OCI-LY7 (cell line): ENCODE measurements at regions not wholly inside any gene's neighbourhood (a gene's known extent, or its start where the extent isn't known, plus 50 kb on each side); places are given as distances from the start of the nearest gene placed in this dataset.

Experiments used
- BruUV-seq: library from RNA; stranded (reverse); fragments of 400-500 nt; replicated peaks from 2 replicates; lab custom pipeline; 2021; lab: Mats Ljungman, UMichigan
- CTCF ChIA-PET: fragments of 300-600 bp; sonication (Branson Sonifier 250); formaldehyde crosslinking; loops from one replicate; lab custom pipeline; 2022; ENCODE audit warnings: antibody characterized with exemption; ENCODE audit not compliant: unreplicated experiment; lab: Charles Lee
- POLR2A ChIA-PET: fragments of 300-600 bp; sonication (Branson Sonifier 250); formaldehyde crosslinking; loops from one replicate; lab custom pipeline; 2022; ENCODE audit warnings: antibody characterized with exemption; lab: Charles Lee
- DNase-seq: peaks from one replicate; pipeline ENCODE4 v3.0.0-alpha.2; 2015; ENCODE audit warnings: low spot score
- H2AFZ ChIP-seq: fragments of 200-600 bp; sonication (generic), shearing (Covaris generic); 2 replicates; pipeline ENCODE4 v1.6.1; 2014; ENCODE audit warnings: mild to moderate bottlenecking, antibody characterized with exemption, low read length, moderate library complexity
- H3K27ac ChIP-seq: fragments of 200-600 bp; sonication (generic); 2 replicates; pipeline ENCODE4 v1.5.1; 2014; ENCODE audit warnings: mixed run types, low read depth, mild to moderate bottlenecking, moderate library complexity, low read length, inconsistent platforms; ENCODE audit not compliant: poor library complexity, severe bottlenecking
- H3K36me3 ChIP-seq: fragments of 200-600 bp; sonication (generic); 2 replicates; pipeline ENCODE4 v1.6.1; 2014; ENCODE audit warnings: mild to moderate bottlenecking, antibody characterized with exemption, low read length, moderate library complexity, mixed read lengths; ENCODE audit not compliant: insufficient read depth
- H3K4me1 ChIP-seq: fragments of 200-600 bp; sonication (generic); 2 replicates; pipeline ENCODE4 v1.5.1; 2014; ENCODE audit warnings: mild to moderate bottlenecking, low read length; ENCODE audit not compliant: insufficient read depth, poor library complexity, severe bottlenecking
- H3K4me2 ChIP-seq: fragments of 200-600 bp; sonication (generic); 2 replicates; pipeline ENCODE4 v1.6.1; 2014; ENCODE audit warnings: mild to moderate bottlenecking, low read length
- H3K4me3 ChIP-seq: fragments of 200-600 bp; sonication (generic); 2 replicates; pipeline ENCODE4 v1.5.1; 2014; ENCODE audit warnings: mild to moderate bottlenecking, low read depth, low read length; ENCODE audit not compliant: poor library complexity, severe bottlenecking
- H3K79me2 ChIP-seq: fragments of 200-600 bp; sonication (generic); 2 replicates; pipeline ENCODE4 v1.6.1; 2016; ENCODE audit warnings: low read depth, mild to moderate bottlenecking, low read length, moderate library complexity, mixed read lengths; ENCODE audit not compliant: insufficient read depth
- H3K9me2 ChIP-seq: fragments of 200-600 bp; sonication (generic); 2 replicates; pipeline ENCODE4 v1.6.1; 2016; ENCODE audit warnings: mild to moderate bottlenecking, low read length, mixed read lengths; ENCODE audit not compliant: insufficient read depth
- H3K9me3 ChIP-seq: fragments of 200-600 bp; sonication (generic); 2 replicates; pipeline ENCODE4 v1.6.1; 2014; ENCODE audit warnings: mild to moderate bottlenecking, mixed run types, low read length, mixed read lengths
- H4K20me1 ChIP-seq: fragments of 200-600 bp; sonication (generic); 2 replicates; pipeline ENCODE4 v1.6.1; 2014; ENCODE audit warnings: mild to moderate bottlenecking, antibody characterized with exemption, low read length, moderate library complexity, mixed read lengths; ENCODE audit not compliant: insufficient read depth
- CTCF ChIP-seq: fragments of 200-600 bp; sonication (generic); conservative IDR thresholded peaks from 2 replicates; pipeline ENCODE4 v1.5.1; 2014; ENCODE audit warnings: mild to moderate bottlenecking, antibody characterized with exemption, low read length, moderate library complexity, mixed read lengths
- EZH2phosphoT487 ChIP-seq: fragments of 200-600 bp; sonication (generic); IDR thresholded peaks from 2 replicates; pipeline ENCODE4 v1.6.1; 2018; ENCODE audit warnings: low read depth, borderline replicate concordance, mild to moderate bottlenecking, mixed run types, antibody characterized with exemption, low read length, moderate library complexity, mixed read lengths
- intact Hi-C: fragments of 100-400 bp; cut with micrococcal nuclease; formaldehyde crosslinking; loops from one replicate; pipeline ENCODE4 v1.10.0; 2022; ENCODE audit not compliant: unreplicated experiment

- Histone ChIP-seq H3K79me2 (no peaks in the 10 kb centered on the region), H2AFZ (no peak overlapping the region), H3K36me3 (no peaks in the 10 kb centered on the region), H3K4me2 (no peak overlapping the region), H3K27ac (no peak overlapping the region), H3K4me3 (no peak overlapping the region), H3K9me2 (no peaks in the 10 kb centered on the region), H4K20me1 (no peaks in the 10 kb centered on the region), H3K9me3 (no peaks in the 10 kb centered on the region), H3K4me1 (no peaks in the 10 kb centered on the region)
- DNase-seq: no peak
- BruUV-seq: no TSS peak
- intact Hi-C loops: no loop called here
- no peak for TF ChIP-seq CTCF
- TF ChIP-seq EZH2phosphoT487: no peak
- CTCF ChIA-PET: no interaction called here
- POLR2A ChIA-PET: no interaction called here
Measured at GRCh38 chr2:205892251-205892655, 193.7 kb downstream of the INO80D start.

- no peaks in the 10 kb centered on the region for H3K9me3 ChIP-seq
- intact Hi-C loops: loop anchor here (5.0 to 10.0 kb wide), 2 partner anchors 122 to 1564 kb away; no protein-coding TSS in a partner anchor
- no peak for DNase-seq
- ChIA-PET POLR2A (interaction anchor here (0.7 kb wide), 1 partner anchor 12 kb away, joined by 3 read pairs; no protein-coding TSS in a partner anchor), CTCF (no interaction called here)
- no TSS peak for BruUV-seq
- H3K27ac ChIP-seq: no peak overlapping the region
- H2AFZ ChIP-seq: no peak overlapping the region
- H3K4me1 ChIP-seq: no peaks in the 10 kb centered on the region
- no peaks in the 10 kb centered on the region for H4K20me1 ChIP-seq
- no peak for TF ChIP-seq CTCF
- no peak for TF ChIP-seq EZH2phosphoT487
- no peaks in the 10 kb centered on the region for H3K79me2 ChIP-seq
- H3K4me2 ChIP-seq: no peak overlapping the region
- no peak overlapping the region for H3K4me3 ChIP-seq
- no peaks in the 10 kb centered on the region for H3K9me2 ChIP-seq
- no peaks in the 10 kb centered on the region for H3K36me3 ChIP-seq
Measured at GRCh38 chr2:205889114-205889513, 196.9 kb downstream of the INO80D start.

GRCh38 chr2:205887637-205888036, 198.3 kb downstream of the INO80D start:
- Histone ChIP-seq H3K79me2 (no peaks in the 10 kb centered on the region), H3K9me3 (no peaks in the 10 kb centered on the region), H3K27ac (no peak overlapping the region), H3K4me2 (no peak overlapping the region), H3K4me3 (no peak overlapping the region), H4K20me1 (no peaks in the 10 kb centered on the region), H3K4me1 (no peaks in the 10 kb centered on the region), H3K36me3 (no peaks in the 10 kb centered on the region), H2AFZ (no peak overlapping the region), H3K9me2 (no peaks in the 10 kb centered on the region)
- no peak for TF ChIP-seq CTCF
- TF ChIP-seq EZH2phosphoT487: no peak
- no peak for DNase-seq
- no TSS peak for BruUV-seq
- intact Hi-C loops: loop anchor here (5.0 to 10.0 kb wide), 2 partner anchors 120 to 1563 kb away; no protein-coding TSS in a partner anchor
- CTCF ChIA-PET: no interaction called here
- POLR2A ChIA-PET: no interaction called here
